HG02840 (cell line): ENCODE measurements at regions not wholly inside any gene's neighbourhood (a gene's known extent, or its start where the extent isn't known, plus 50 kb on each side); places are given as distances from the start of the nearest gene placed in this dataset.
A peak's percentile ranks its signal among the peaks of the same experiment; 100 is the strongest.

Experiments used
- ATAC-seq: cut with Tn5 transposase; IDR thresholded peaks from one replicate; pipeline ENCODE4 v1.9.1; 2021; ENCODE audit warnings: mild to moderate bottlenecking, moderate library complexity, moderate number of reproducible peaks; ENCODE audit not compliant: unreplicated experiment, low FRiP score

DNA sequence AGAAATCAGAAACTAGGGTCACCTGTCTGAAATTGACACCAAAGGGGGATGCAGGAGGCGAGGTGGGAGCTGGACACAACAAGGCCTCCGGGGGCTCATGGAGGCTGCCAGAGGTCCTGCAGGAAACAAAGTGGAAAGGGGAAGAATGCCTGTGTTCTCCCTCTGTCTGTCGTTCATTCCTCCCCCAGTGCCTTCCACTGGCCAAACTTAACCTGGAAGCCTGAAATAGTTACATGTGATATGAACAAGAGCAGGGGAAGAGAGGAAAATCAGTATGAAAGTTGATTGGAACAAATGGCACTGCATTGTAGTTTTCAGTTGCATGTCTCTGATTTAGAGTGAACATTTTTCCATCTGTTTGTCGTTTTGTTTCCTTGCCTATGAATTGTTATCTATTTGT, 502.0 kb upstream of the CFAP20DC start:
- ATAC-seq: no peak

DNA sequence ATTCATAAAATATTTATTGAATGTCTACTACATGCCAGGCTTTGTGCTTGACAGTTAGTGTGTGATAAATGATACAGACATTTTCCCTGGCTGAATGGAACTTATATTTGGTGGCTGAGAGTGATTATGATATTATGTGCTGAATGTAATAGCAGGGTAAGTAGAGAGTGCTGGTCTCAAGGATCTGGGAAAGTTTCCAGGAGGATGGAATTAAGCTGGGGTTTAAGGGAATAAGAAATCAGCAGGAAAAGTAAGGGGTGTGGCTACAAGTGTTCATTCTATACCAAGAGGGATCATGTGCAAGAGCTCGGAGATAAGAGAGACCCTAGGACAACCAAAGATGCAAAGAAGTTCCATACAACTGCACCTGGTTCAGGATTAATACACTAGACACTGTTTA, 500.1 kb upstream of the CFAP20DC start:
- ATAC-seq: no peak

DNA sequence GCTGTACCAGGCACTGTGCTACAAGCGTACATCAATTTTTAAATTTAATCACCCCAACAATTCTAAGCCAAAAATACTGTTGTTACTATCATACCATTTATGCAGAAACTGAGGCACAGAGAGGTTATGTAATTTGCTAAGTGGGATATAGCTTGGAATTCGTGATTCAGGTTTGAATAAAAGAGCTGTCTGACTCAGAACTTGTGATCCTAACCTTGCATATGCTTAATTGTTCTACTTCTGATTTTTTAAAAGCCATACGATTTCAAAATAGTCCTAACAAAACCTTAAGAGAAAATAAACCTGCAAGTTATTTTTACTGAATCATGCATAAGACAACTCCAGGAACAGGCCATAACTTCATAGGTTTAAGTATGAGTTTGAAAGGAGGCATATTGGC, 498.0 kb upstream of the CFAP20DC start:
- ATAC-seq: no peak

DNA sequence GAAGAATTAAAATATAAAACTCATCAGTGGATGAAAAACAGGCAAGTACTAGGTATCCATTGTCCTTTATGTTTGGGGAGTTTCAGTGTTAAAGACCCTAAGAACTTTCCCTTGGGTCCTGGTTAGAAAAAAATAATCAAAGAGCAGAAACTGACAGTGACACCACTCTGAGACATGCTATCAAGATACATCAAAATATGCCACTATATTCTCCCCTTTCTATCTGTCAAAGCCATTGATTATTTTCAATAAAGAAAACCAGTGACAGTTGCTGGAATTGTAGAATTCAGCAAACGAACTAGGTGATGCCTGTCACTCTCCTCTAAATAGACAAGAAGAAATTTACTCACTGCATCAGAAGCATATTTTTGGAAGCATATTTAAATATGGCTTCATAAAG, 496.7 kb upstream of the CFAP20DC start:
- ATAC-seq: no peak

DNA sequence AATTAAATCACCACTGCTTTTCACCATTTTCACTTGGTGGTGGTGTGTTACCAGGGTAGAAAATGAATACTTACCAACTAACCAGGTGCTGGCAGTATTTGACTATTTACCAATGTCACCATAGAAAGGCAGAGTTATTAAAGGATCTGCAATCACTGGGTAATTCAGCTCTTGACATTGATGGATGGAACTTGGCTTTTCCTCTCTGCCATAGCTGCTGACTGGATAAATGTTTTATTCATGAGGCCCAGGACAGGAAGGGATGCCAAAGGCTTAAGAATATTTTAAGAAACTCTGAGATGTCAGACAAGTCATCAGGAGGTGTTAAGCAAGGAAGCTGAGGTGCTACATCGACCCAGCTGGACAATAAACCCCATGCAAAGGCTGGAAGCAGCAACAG, 495.5 kb upstream of the CFAP20DC start:
- no peak for ATAC-seq

DNA sequence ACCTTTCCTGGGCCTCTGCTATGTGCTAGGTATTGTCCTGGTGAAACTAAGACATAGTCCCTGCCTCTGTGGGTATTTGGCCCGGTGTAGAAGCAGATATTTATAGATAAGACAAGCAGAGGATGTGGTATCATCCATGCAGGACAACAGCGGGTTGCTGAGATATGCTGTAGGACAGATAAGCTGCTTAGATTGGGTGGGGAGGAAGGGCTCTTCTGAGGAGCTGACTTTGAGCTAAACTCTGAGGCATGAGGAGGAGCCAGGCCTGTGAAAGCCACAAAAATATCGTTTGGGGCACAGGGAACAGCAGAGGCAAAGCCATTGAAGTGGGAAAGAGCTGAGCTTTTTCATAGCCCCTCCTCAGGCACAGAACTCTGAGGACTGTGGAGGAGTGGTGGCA, 492.5 kb upstream of the CFAP20DC start:
- no peak for ATAC-seq

DNA sequence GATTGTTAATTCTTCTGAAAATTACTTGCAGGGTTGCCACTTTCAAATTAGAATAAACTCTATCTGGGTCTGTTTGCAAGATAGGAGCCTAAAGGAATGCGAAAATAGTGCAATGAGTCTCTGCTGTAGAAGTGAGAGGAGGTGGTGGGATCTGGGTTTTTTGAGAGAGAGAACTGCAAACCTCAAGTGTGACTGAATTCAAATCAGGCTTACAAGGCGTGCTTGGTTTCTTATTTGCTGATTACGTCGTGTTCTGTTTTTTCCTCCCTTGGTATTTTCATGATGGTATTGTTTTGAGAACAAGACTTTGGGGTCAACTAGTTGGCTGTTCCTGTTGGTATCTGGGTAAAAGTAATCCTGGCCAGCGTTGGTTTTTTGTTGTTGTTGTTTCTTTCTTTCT, 490.9 kb upstream of the CFAP20DC start:
- peak; percentile 90 for ATAC-seq

DNA sequence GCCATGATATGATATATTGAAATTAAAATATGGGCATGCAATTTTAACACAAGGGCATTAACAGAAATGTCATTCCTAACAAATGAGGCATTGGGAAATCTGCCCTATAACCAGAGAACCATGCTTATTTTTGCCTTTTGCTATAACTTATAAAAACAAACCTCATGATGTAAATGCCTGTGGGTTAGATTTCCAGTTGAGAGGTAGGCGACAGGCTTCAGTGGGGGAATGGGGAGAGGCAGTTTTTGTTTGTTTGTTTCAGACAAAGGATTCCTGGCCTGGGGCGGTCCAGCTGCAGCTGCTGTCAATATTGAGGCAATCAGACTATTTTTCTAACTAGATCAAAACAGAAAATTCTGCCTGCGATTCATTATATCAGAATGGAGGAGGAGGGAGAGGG, 490.4 kb upstream of the CFAP20DC start:
- ATAC-seq: no peak

DNA sequence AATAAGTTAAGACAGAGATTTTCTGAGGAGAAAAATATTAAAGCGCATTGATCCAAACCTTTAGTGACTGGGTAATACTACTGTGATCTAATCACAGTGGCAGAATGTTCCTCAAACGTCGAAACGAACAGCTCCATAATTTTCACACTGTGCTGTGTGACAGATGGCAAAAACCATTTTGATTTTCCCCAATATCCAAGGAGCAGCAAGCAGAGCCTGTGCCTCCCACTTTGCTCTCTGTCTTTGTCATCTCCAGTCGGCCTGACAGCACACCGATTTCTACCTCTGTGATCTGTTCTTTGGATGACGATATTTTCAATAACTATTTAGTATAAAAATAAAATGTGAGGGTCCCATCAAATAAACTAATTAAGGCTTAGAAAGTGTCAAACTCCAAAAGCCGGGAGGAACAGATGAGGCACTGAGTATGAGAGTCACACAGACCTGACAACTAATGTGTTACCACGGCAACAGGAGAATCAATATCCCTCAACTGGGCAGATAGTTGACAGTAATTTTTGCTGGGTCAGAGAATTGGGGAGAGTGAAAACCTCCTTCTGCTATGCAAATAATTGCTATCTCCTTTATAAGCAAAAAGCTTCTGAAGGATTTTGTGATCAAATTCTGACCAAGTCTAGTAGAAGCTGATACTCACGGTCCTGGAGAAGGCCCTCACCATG, 489.1 kb upstream of the CFAP20DC start:
- ATAC-seq: no peak

DNA sequence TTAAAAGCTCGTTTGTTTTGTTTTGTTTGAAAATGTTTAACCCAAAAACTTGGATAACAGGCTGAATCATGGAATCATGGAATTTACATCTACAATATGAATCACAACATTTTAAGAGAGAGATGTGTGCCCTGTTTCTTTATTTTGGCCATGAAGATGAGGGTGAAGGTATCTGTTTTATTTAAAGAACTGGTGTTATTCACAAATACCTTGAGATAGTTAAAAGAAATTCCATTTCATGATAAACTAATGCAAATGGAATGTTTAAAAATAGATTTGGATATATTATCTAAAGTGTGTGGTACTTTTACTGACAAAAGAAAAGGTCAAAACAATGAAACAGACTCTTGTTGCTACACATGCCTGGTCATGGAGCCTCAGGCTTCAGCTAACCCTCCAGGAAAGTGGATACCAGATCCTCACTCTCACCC, 486.0 kb upstream of the CFAP20DC start:
- ATAC-seq: no peak

DNA sequence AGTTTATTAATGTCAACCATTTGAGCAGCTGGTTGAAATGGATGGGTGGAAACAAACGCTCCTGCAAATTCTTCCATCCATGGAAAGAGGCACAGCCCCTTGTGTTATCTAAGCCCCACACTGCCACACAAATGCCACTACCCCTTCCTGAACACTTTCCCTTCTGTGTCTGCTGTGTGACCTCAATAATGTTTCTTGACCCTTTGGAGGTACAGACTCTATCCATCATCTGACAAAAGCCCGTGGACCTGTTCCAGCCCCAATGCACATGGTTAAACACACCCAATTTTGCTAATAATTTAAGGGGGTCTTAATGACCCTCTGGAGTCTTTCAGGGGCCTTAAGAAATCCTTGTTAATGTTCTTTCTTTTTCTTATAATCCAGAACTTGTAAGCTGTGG, 482.2 kb upstream of the CFAP20DC start:
- ATAC-seq: no peak

DNA sequence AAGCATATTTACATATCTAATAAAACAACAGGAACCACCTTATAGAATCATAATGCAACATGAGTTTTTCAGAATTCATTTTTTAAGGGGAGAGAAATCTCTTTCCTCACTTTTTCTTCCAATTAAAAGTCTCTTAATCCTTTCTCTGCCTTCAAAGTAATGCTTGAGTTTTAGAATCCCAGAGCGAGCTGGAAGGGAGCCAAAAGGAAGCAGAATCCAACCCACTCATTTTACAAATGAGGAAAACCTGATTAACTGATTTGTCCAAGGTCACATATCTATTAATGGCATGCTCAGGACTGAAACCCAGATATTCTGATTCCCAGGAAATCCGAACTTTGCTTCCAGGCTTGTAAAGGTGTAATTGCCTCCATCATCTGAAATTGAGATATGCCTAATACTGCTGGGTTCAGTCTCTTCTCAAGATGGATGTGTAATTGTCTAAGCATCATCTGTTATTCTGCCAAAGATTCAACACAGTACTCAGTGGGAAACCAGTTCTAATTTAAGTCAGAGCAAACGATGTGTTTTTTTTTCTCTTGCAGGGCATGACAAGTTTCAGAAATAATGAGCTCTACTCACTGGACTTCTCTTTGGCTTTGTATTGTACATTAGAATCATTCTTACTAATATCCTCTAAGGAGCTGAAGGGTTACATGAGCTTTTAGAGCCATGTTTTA, 481.4 kb upstream of the CFAP20DC start:
- no peak for ATAC-seq

DNA sequence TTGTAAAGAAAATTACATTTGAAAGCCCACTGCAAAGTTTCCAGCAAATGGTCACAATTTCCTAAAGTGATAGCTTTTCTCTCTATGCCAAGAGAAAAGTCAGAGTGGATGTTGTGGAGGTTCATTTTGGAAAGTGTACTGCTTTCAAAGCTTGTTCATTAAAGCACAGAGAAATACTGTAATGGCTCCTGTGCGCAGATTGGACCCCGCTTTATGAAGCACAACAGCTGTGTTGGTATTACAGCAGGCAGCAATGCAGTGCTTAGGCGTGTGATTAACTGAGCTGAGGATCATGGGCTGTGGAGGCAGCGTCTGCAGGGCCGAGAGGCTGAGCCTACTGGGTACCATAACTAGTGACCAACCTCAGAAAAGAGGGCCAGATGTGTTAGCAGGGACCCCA, 478.4 kb upstream of the CFAP20DC start:
- no peak for ATAC-seq

DNA sequence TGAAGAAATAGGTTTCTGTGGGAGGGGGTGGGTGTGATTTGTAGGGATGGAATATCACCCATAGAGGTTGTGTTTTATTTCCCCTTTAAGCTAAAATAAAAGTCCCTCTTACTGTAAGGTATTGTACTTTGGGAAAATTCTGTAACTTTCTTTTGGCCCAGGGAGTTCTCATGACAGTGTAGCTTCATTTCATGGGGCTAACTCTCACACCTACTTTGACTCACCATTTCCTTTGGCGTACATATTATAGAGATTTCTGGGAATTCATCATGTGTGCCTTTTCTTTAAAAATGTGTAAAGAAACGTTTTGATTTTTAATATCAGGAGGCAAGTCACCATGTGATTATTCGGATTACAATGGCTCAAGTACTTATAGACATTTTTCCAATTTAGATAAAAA, 477.7 kb upstream of the CFAP20DC start:
- no peak for ATAC-seq

DNA sequence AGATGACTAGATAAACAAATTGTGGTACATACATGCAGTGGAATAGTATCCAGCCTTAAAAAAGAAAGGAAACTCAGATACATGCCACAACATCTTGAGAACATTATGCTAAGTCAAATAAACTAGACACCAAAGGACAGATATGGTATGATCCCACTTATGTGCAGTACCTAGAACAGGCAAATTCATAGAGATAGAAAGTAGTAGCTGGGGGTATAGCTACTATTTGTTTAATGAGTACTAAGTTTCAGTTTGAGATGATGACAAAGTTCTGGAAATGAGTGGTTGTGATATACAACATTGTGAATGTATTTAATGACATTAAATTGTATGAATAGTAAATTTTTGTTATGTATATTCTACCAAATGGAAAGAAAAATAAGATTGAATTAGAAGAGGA, 477.2 kb upstream of the CFAP20DC start:
- no peak for ATAC-seq

DNA sequence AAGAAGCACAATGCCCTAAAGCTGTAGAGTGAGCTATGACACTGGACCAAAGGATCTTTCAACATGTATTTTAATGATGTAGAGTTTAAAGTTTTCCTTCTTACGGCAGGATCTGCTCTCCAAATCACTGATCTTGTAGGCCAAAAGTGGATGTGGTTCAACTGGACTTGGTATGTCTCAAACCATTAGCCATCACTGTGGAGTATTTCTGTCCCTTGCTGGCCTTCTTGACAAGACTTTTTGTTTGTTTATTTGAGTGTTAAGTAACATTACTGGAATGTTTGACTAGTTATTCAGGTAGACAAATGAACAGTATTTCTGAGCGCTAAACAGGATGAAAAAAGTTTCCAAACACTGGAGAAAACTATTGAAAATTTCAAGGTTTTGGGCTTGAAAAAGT, 472.7 kb upstream of the CFAP20DC start:
- ATAC-seq: no peak

DNA sequence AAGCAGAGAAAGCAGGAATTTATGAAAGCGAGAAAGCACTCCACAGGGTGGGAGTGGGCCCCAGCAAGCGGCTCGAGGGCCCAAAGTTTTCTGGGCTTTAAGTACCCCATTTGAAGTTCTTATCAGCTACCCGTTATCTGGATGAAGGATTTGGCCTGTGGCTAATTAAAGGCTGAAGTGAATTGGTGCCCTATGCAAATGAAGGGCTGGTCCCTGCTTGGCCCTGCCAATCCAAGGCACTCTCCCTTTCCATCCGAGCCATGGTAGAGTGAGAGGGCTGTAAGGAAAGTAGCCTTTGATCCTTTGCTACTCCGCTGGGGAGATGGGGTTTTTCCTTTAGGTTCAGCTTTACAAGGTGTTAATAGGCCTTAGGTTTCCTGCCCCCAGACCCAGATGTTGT, 469.3 kb upstream of the CFAP20DC start:
- ATAC-seq: no peak

DNA sequence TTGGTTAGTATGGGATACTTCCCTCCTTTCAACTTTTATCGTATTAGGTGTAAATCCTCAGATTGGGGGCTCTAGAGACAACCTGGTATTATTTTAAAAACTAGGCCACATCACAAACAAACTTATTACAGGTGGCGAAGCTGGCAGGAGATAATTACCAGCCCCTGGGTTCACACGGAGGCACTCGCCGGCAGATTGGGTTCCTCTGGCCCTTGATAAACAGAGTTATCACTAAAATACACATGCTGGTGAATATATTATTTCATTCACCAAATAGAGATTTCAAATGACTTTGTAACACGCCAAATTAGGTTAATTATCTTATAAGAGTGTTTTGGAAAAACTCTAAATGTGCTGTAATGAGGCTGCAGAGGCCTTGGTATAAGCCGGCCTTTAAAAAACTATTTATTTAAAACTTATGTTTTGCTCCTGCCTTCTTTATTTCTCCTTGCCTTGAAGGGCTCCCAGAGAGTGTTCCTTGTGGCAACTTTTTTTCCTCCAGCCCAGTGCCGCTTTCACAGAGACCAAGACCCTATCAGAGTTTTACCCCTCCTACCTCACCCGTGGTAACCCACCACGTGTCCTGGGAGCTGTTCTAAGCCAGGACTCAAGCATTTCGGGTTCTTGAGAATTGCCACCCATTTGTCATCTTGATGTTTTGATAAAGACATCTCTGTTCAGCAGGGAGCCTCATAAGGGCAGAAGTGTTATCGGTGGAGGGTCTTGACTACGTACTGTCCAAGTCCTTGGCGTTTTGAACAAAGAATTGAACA, 468.6 kb upstream of the CFAP20DC start:
- ATAC-seq: no peak

DNA sequence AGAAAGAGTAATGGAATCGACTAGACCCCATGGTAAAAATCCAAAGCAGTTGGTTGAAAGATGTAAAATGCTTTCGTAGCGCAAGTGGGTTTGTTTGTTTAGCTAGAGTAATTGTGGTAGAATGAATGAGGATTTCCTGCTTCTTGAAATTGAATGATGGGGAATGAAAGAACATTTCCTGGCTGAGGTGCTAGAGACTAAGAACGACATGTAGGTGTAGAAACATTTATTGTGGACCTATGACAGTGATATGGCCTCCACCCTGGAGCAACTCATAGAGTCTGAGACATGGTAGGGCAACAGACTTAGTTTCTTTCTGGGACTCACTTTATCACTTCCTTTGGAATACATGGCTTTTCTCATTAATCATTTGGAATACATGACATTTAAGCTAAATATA, 467.6 kb upstream of the CFAP20DC start:
- no peak for ATAC-seq

DNA sequence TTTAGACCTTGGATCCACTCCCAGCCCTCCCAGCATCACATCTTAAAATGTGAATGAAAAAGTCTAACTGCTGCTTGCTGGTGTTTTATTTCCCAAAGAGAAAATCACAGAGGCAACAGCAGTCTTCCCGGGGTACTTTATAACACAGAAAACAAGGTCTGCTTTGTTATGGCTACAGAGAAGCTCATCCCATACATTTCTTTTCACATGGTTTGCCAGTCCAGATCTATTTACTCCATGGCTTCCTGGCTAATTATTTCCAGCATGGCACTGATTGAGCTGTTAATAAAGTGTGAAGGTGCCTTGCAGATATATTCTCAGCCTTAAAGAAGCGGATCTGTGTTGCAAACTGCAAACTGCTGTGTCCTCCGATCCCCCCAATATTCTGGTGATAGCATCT, 466.1 kb upstream of the CFAP20DC start:
- ATAC-seq: no peak

DNA sequence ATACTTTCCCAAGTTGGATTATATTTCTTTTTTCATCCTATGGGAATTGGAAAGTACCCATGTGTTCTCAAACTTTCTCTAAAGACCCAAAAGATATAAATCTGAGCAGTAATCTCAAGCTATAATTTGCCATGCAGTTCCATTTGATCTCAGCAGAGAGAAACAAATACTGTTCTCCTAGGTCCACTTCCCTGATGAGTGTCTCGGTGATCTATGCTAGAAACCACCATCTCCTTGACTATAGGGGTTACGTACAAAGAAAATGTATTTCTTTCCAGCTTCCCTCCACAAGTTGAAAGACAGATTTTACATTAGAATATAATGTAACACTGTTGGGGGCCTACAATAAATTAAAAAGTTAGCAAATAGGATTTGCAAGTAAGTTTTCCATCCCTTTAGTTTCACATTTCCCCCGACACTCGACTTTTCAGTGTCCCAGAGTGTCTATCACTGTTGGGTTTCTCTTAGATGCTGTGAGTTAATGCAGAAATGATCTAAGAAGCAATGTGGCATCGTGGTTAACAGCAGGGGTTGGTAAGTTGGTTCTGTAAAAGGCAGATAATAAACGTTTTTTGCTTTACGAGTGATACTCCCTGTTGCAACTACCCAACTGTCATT, 465.1 kb upstream of the CFAP20DC start:
- no peak for ATAC-seq
